CD4-positive, alpha-beta T cell treated with Interferon alpha-2 for 1 hour (primary cell): ENCODE measurements at regions not wholly inside any gene's neighbourhood (a gene's known extent, or its start where the extent isn't known, plus 50 kb on each side); places are given as distances from the start of the nearest gene placed in this dataset.
"Not testable (repeated sequence)": the region's sequence is repeated elsewhere in the genome, so short reads cannot be mapped to it uniquely, and the experiment has no call there.

ENCODE experiments used
- DNase-seq, 2 donors: peaks; one replicate each; pipeline ENCODE4 v3.0.0-alpha.2; 2020 to 2022

DNA sequence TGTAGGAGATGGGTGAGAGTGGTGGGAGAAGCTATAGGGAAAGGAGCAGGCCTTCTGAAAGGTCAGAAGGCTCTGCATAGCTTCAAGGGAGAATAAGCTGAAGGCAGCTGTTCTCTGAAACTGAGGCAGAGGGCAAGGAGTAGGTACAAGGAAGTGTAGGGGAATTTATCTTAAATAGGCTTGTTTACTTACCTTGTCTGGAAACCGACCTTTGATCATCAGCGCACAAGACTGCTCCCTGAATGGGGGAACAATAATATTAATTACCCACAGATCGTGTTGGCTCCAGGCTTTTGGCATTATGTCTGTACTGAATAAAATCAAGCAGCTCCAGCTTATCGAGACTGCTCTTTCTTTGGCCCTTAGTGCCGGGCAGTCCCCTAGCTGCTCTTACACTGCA lies 175.5 kb upstream of the MAGEB16 start:
- DNase-seq: no peak

DNA sequence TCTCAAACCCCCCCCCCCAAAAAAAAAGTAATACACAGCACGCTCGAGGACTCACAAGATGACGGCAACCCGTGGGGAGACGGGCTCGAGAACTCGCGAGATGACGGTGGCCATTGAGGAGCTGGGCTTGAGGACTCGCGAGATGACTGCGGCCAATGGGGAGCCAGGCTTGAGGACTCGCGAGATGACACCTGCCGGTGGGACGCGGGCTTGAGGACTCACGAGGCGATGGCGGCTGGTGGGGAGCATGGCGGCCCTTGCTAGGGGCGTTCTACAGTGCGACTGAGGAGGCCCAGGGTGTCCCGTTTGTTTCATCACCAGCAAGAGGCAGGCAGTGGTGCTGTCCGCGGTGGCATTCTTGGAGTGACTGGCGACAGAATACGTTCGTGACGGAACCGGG lies 172.4 kb upstream of the MAGEB16 start:
- DNase-seq: no peak

DNA sequence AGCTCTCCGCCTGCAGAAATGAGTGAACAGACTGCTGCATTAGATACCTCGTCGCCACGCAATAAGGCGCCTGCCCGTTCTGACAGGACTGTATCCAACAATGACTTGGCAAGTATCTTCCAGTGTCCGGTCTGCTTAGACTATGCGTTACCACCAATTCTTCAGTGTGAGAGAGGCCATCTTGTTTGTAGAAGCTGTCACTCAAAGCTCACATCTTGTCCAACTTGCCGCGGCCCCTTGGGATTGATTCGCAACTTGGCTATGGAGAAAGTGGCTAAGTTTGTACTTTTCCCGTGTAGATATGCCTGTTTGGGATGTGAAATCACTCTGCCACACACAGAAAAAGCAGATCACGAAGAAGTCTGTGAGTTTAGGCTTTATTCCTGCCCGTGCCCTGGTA lies 172.0 kb upstream of the MAGEB16 start:
- no peak for DNase-seq

DNA sequence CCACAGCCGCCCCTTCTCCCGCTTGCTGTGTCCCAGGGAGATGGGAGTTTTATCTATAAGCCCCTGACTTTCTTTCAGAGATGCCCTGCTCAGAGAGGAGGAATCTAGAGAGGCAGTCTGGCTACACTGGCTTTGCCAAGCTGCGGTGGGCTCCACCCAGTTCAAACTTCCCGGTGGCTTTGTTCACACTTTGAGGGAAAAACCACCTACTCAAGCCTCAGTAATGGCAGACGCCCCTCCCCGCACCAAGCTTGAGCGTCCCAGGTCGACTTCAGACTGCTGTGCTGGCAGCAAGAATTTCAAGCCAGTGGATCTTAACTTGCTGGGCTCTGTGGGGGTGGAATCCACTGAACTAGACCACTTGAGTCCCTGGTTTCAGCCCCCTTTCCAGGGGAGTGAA lies 162.2 kb upstream of the MAGEB16 start:
- DNase-seq: not testable (repeated sequence)

DNA sequence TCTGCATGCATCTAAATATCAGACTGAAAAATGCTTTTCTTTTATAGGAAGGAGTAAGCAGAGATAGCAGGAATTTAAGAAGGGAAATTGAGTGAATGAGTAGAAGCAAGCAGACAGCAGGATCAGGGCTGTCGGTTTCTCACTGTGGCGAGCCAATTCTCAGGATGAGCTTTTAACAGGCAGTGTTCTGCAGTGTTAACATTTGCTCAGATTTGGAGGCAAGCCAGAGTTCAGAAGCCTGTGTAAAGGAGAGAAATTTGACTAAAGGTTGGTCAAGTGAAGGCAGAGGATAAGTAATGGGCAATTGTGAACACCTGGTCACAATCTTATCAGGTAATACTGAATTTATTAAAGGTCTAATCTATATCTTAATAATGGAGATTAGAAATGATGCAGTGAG lies 133.3 kb upstream of the MAGEB16 start:
- DNase-seq: no peak

DNA sequence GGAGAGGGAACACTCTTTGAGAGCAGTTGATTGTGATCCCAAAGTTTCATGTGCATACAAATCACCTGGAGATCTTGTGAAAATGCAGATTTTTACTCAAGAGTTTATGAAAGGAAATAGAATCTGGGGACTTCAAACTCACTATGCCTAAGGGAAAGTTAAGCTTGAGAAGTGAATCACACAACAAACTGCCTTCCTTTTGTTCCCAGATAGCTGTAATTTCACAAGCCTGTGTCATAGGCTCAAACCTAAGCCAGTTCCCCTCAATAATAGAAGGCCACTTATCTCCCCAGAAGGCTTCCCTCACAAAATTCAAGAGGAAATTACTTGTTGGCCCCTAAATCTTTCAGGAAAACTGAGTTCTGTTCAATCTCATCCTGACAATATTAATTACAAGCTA lies 132.8 kb upstream of the MAGEB16 start:
- no peak for DNase-seq

DNA sequence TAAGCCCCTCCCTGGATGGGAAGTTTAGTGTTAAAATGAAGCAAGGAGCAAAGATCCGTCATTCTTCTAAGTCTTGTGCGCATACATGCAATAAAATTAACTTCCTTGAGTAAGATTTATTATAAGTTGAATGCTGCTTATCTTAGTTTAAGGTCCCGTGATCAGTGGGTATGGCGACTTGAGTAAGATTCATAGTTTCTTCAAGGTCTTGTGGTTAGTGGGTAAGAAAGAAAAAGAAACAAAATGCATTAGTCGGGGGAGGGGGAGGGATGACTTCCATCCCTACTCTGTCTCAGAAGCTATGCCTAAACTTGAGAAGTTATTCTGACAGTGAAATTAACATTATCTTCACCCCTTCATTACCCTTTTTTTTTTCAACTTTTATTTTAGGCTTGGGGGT lies 127.3 kb upstream of the MAGEB16 start:
- DNase-seq: no peak

DNA sequence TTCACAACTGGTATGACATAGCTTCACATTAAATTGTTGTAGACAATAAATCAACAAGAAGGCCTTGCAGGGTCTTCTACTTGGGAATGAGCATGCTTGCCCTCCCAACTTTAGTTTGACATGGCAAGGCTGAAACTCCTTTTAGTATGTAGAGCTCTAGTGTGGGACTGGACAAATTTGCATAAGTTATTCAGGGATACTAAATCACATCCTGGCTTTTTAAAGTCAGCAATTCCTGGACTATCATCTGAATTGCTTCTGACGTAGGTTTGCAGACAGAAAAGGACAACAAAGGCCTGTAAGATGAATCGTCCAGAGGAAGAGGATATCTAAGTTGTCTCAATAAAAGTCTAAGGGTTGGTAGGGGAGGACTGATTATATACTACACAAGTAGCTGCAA lies 123.0 kb upstream of the MAGEB16 start:
- no peak for DNase-seq

DNA sequence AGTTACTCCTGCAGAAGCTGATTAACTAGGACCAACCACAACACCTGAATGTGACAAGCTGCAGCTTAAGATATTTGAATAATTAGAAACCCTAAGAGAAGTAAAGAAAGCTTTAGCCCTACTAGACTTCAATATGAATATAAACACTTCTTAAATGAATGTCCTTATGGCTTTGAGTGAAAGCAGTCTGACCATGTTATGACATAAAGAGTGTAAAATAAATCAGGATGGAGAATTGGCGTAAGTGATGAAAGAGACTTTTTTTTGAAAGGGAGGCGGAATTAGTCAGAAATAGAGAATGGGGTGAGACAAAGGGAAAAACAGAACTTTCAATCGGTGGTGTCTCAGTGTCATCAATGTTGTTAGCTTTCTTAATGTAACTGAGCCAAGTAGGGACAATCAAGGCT lies 117.2 kb upstream of the MAGEB16 start:
- DNase-seq: no peak

DNA sequence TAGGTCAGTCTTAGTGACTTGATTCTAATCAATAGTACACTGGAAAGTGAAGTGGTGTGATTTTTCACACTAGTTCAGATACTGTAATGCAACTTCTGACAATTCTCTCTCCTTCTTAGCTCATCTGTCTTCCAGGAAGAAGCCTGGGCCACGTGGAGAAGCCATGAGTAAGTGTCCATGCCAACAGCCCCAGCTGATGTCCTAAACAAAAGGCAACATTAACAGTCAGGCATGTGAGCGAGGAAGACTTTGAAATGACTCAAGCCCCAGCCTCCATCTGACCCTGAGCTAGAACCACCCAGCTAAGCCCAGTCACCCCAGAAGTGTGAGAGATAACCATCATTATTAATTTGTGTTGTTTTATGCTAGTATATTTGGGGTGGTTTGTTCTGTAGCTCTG lies 115.7 kb upstream of the MAGEB16 start:
- DNase-seq: no peak

DNA sequence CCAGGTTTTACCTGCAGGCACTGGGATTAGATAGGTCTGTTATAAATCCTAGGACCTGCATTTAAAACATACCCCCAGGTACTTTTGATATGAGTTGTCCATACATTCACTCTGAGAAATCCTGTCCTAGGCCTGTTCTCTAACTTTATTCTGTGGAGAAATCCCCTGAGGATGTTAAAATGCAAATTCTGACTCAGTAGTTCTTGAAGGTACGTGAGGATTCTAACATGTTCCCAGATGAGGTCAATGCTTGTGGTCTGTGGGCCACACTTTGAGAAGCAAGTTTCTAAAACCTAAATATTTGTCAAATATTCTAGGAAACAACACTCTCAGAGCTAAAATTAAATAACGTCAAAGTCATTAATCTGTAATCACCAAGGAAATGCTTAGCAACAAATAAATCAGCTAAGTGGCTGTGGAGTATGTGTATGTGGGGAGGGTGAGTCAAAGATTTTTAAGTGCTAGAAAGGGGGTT lies 101.3 kb upstream of the MAGEB16 start:
- DNase-seq: no peak

DNA sequence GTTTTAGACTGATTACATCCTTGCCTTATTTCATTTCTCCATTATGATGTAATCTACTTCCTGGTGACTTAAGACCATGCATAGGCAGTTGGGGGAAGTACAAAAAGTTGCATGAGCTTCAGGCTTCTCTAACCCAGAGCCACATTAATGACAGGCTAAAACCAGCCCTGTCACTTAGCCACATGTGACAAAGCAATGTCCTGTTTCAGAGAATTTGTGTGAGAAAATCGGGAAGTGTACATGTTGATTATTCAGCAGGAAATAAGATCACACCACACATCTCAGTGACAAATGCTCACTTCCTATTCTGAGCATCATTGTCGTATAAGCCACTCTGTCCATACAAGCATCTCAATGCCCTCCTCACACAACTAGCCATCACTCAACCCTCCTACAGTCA lies 98.5 kb upstream of the MAGEB16 start:
- DNase-seq: peak; percentile 2 to 18

DNA sequence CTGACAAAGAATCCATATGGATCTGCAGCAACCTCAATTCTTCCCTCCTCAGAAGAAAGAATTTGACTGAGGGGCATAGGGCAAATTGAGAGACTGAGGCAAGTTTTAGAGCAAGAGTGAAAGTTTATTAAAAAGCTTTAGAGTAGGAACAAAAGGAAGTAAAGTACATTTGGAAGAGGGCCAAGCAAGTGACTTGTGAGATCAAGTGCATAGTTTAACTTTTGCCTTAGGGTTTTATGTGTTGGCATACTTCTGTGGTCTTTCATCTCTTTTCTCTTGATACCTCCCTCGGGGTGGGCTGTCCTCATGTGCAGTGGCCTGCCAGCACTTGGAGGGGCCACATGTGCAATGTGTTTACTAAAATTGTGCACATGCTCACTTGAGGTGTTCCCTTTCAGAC lies 98.0 kb upstream of the MAGEB16 start:
- no peak for DNase-seq

DNA sequence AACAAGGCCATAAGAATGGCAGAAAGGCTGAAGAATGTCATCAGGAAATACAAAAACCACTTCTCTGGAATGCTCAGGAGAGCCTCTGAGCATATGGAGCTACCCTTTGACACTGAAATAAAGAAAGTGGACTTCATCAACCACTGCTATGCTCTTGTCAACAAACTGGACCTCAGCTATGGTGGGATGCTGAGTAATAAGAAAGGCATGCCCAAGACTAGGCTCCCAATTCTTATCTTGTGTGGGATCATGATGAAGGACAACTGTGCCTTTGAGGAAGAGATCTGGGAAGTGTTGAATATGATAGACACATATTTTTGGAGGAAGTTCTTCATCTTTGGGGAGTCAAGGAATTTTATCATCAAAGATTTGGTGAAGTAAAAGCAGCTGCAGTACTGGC lies 86.9 kb upstream of the MAGEB16 start:
- DNase-seq: no peak

DNA sequence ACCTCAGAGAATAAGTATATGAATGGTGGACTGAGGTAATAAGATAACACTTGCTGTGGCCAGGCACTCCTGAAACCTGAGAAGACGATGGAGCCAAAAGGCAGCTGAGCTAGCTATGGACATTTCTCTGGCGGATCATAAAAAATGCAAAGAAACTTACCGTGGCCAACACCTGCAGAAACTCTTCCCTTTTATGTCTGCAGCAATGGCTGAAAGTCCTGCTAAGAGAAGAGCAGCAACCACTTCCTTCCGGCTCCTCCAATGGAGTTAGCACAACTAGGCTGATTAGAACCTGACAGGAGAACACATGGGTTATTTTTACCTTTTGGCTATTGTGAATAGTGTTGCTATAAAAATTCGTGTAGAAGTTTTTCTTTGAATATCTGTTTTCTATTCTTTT lies 76.0 kb upstream of the MAGEB16 start:
- DNase-seq: no peak

DNA sequence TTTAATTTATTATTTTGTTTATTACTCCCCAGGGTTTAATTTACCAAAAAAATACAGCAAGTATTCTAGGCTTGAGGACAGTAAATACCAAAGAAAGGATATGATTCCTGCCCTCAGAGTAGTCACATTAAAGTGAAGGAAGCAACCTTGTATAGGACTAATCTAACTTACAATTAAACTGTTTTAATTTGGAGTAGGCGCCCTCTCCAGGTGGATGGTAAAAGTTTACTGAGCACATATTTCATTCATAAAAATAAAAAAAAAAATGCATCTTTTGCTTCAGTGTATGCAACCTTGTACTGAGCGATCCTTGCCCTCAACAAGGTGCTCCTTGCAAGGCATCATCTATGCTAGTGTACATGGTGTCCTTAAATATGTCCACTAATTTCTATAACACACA lies 72.0 kb upstream of the MAGEB16 start:
- no peak for DNase-seq

DNA sequence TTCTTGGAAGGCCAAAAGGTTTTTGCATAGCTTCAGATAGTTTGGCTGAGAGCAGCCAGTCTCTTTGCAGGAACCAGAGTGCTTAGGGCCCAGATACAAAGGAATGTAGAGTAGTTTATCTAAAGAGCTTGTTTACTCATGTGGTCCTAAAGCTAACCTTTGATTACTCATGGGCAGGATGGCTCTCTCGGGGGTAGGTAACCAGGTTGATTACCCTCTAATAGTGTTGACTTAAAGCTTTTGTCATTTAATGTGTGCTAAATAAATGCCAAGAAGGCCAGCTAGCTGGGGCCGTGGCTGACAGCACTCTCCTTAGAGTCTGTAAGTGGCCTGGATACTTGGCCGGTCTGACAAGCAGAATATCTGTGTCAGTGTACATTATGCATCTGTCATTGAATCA lies 69.7 kb upstream of the MAGEB16 start:
- no peak for DNase-seq

DNA sequence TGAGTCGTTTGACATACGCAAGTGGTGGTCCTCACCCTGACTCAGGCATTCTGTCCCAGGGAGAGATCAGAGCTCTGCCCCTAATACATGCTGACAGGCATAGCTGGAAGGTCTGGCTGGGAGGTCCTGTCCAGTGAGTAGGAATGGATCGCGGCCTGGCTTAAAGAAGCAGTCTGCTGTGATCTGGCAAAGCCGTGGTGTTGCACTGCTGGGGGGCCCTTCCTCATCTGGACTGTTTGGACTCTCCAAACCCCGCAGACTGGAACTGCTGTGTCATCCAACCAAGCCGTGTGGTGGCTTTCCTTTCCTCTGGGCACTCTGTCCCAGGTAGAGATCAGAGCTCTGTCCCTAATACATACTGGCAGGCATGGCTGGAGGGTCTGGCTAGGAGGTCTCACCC lies 64.3 kb upstream of the MAGEB16 start:
- no peak for DNase-seq

DNA sequence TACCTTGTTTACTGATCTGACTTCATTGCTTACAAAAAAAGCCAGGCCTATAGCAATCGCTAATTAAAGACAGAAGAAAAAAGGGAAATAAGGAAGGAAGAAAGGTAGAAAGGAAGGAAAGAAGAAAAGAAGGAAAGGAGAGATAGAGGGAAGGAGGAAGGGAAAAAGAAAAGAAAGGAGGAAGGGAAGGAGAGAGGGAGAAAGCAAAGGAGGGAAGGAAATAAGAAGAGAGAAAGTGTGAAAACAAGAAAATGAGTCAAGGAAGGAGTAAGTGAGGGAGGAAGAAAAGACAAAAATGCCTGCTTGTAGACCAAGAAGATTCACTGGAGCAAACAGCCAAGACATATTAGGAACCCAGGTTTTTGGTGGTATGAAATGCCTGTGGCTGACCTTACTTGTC lies 57.0 kb upstream of the MAGEB16 start:
- no peak for DNase-seq

DNA sequence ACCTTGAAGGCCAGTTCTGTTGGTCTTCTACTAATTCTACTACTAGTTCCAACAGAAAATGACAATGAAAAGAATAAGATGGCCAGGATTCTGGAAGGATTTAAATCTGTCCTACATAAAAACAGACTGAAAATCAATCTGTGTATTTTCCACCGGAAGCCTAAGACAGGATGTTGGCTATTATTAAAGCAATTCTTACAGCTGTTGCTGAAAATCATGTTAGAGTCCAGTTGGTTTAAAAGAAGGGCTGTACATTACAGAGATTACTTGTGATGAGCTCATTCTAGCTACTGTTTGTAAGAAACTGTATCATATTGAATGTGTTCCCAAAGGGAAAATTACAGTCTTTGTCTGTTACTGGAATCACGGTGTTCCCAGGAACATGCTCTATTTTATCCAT lies 54.8 kb upstream of the MAGEB16 start:
- no peak for DNase-seq
